HG02981 (cell line): ENCODE measurements at regions not wholly inside any gene's neighbourhood (a gene's known extent, or its start where the extent isn't known, plus 50 kb on each side); places are given as distances from the start of the nearest gene placed in this dataset.
A peak's percentile ranks its signal among the peaks of the same experiment; 100 is the strongest.

Source experiments
- ATAC-seq: cut with Tn5 transposase; IDR thresholded peaks from one replicate; pipeline ENCODE4 v1.9.1; 2021; ENCODE audit warnings: mild to moderate bottlenecking, moderate library complexity; ENCODE audit not compliant: unreplicated experiment

GRCh38 chr6:99091985-99092384 is 144.2 kb upstream of the FBXL4 start:
- ATAC-seq: peak; percentile 91

GRCh38 chr6:99080191-99080590 is 132.4 kb upstream of the FBXL4 start:
- no peak for ATAC-seq

GRCh38 chr6:99079058-99079457 is 131.3 kb upstream of the FBXL4 start:
- no peak for ATAC-seq

- ATAC-seq: no peak
Measured at GRCh38 chr6:99073223-99073622, 125.5 kb upstream of the FBXL4 start.

GRCh38 chr6:99066044-99066443 is 118.3 kb upstream of the FBXL4 start:
- ATAC-seq: no peak

GRCh38 chr6:99064834-99065233 is 117.1 kb upstream of the FBXL4 start:
- no peak for ATAC-seq

- ATAC-seq: no peak
Measured at GRCh38 chr6:99036672-99037071, 88.9 kb upstream of the FBXL4 start.

GRCh38 chr6:99032396-99032795 is 84.7 kb upstream of the FBXL4 start:
- ATAC-seq: no peak

- ATAC-seq: no peak
Measured at GRCh38 chr6:99031957-99032356, 84.2 kb upstream of the FBXL4 start.

GRCh38 chr6:99030915-99031314 is 83.2 kb upstream of the FBXL4 start:
- ATAC-seq: no peak

- ATAC-seq: no peak
Measured at GRCh38 chr6:99026135-99026534, 78.4 kb upstream of the FBXL4 start.

- ATAC-seq: no peak
Measured at GRCh38 chr6:99024089-99024488, 76.3 kb upstream of the FBXL4 start.

GRCh38 chr6:99022039-99022609 is 74.4 kb upstream of the FBXL4 start:
- ATAC-seq: no peak

GRCh38 chr6:99019381-99019780 is 71.6 kb upstream of the FBXL4 start:
- ATAC-seq: no peak

- no peak for ATAC-seq
Measured at GRCh38 chr6:99017150-99017549, 69.4 kb upstream of the FBXL4 start.

GRCh38 chr6:99016355-99016754 is 68.6 kb upstream of the FBXL4 start:
- peak; percentile 69 for ATAC-seq

- ATAC-seq: no peak
Measured at GRCh38 chr6:99014061-99014460, 66.3 kb upstream of the FBXL4 start.

- no peak for ATAC-seq
Measured at GRCh38 chr6:99013661-99014060, 65.9 kb upstream of the FBXL4 start.

- ATAC-seq: no peak
Measured at GRCh38 chr6:99013145-99013544, 65.4 kb upstream of the FBXL4 start.

GRCh38 chr6:99011151-99011550 is 63.4 kb upstream of the FBXL4 start:
- no peak for ATAC-seq

- no peak for ATAC-seq
Measured at GRCh38 chr6:99002831-99003230, 55.1 kb upstream of the FBXL4 start.

GRCh38 chr6:98998103-98998502 is 50.4 kb upstream of the FBXL4 start:
- no peak for ATAC-seq
